HT1080 (cell line): ENCODE measurements at regions not wholly inside any gene's neighbourhood (a gene's known extent, or its start where the extent isn't known, plus 50 kb on each side); places are given as distances from the start of the nearest gene placed in this dataset.
"Not testable (repeated sequence)": the region's sequence is repeated elsewhere in the genome, so short reads cannot be mapped to it uniquely, and the experiment has no call there.

Experiments
- DNase-seq: peaks from one replicate; pipeline ENCODE4 v3.0.0-alpha.2; 2015; ENCODE audit warnings: low read depth

DNA sequence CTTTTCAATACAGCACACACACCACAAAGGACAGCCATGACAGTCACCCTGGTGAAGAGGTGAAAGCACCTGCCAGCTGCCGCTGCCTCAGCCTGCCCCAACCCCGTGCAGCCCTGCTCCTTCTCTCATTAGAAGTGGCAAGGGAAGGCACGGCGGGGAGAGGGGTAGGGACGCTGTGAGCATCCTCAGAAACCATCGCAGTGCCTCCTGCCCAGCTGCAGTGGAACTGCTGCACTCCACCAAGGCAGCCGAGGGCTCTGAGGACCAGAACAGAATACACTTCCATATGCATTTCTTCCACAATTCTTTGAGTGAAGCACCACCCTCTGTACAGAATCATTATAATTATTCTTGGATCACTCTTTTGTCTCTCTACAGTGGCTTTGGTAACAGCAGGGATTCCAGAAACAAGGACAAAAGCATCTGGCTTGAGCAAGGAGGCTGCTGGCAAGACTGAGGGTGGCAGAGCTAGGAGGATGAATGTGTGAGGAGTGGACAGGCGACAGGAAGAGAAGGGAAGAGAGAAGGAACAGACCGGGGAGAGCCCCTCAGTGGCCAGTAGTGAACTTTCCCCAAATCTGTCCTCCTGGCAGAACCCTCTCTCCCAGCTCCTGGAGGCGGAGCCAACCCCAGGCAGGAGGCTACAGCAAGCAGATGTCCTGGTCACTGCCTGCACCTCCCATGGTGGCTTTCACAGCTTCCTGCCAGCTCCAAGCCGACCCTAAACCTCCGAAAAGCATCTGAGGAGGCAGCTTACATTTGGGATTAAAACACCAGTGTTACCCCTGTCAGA is 73.2 kb downstream of the MTNR1A start:
- no peak for DNase-seq

DNA sequence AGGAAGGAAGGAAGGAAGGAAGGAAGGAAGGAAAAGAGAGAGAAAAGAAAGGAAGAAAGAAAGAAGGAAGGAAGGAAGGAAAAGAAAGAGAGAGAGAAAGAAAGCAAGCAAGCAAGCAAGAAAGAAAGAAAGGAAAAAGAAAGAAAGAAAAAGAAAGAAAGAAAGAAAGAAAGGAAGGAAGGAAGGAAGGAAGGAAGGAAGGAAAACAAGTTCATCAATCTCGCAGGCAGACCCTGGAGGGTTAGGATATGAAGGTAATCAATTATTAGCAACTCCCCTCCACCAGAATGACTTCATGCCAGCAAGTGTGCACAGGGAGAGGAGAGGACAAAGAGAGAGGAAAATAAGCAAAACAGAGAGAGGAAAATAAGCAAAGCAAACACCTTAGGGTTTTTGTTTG is 80.2 kb downstream of the MTNR1A start:
- no peak for DNase-seq

DNA sequence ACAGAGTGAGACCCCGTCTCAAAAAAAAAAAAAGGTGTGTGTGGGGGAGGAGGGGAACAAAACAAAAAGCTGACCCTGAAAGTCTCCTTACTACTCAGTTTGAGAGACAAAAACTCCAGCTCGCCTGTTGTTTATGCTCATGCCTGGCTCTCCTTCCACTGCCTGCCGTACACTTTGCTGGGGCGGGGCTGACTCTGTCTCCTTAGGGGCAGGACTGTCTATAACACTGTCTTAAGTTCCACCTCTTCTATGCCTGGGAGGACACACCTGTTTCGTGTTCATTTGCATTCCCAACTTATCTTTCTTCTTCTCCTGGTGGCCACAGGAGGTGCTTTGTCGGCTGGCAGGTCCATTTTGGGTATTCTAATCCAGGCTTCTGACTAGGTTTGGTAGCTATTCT is 81.4 kb downstream of the MTNR1A start:
- no peak for DNase-seq

DNA sequence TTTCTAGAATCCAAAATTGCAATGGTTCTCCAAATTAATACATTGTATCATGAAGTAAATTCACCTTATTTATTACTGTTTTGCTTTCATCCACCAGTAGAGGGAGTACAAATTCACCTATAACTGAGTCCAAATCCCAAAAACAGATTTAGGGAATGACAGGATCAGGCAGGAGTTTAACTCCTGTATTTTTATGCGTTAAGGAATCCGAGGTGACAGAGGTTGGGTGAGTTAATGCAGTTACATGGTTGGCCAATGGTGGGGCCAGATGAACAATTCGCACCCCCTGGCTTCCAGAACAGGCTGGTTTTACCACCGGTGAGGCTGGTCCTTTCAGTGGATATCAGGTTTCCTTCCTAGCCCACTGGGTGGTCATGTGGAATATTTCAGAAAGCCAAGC is 82.4 kb downstream of the MTNR1A start:
- peak; percentile 4 for DNase-seq

DNA sequence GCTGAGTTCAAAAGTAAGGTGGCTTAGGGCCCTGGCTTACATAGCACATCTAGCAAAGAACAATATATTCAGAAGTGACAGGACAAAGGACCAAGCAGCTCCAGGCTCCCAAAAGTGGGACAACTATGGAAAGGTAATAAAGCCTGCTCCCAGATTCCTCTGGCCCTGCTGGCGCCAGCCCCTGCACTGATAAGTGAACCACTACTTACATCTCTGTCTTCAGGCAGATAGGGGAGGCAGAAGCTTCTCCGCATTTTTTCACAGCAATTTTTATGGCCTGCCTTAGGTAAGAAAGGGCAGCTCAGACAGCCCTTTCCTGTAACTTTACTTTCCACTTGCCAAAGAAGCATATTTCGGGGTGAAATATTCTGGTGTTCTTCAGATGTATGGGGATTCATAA is 83.9 kb downstream of the MTNR1A start:
- no peak for DNase-seq

DNA sequence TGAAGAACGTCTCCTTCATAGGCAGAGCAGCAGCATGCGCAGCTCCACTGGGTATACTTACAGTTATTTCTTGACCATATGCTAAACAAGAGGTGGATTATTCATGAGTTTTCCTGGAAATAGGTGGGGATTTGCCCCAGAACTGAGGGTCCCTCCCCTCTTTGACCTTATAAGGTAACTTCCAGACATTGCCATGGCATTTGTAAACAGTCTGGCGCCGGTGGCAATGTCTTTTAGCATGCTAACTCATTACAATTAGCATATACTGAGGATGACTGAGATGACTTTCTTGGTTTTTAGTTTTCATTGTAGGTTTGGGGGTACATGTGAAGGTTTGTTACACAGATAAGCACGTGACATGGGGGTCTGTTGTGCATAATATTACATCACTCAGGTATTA is 97.3 kb downstream of the MTNR1A start:
- no peak for DNase-seq

DNA sequence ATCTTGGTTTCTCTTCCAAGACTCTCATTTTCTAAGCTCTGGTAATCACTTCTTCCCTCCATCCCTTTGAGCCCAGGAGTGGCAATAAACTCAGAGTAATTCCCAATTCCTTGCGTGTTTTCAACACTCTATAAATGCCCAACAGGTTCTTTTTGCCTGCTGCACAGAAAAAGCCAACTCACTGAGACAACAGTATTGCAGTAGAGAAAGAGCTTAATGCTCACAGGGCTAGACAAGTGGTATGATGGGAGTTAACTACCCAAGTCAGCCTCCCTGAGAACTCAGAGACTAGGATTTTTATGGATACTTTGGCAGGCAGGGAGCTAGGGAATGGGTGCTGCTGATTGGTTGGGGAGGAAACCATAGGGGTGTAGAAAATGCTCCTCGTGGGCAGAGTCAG is 103.4 kb downstream of the MTNR1A start:
- DNase-seq: no peak

DNA sequence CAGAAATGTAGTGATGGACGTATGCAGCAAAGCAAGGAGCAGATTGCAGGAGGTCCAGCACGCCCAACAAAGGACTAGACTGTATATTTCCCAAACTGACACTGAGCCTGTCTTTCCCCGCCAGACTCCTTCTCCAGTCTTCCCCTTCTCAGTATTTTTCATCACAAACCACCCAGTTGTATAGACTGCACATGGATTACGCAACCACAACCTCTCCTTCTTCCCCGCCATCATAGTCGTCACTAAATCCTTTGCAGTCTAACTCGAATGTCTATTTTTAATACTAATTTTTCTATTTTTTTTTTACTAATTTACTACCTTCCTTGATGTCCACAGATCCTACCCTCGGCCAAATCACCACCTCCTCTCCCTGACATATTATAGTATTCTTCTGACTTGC is 105.4 kb downstream of the MTNR1A start:
- no peak for DNase-seq

DNA sequence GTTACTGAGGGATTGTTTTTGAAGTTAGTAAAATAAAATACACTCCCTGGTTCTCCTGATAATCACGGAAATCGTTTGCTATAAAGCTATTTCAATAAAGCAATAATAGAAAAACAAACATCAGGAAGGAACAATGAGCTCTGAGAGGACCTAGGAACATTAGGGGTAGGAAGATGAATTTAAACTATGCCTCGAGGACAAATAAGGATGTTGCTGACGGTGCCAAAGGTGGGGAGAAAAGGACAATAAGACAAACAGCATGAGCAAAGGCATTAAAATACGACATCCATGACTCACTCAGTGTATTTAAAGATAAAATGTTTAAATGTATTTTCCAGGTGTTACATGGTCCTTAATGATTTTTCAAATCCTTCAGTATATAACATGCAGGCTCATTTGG is 110.3 kb downstream of the MTNR1A start:
- DNase-seq: no peak

DNA sequence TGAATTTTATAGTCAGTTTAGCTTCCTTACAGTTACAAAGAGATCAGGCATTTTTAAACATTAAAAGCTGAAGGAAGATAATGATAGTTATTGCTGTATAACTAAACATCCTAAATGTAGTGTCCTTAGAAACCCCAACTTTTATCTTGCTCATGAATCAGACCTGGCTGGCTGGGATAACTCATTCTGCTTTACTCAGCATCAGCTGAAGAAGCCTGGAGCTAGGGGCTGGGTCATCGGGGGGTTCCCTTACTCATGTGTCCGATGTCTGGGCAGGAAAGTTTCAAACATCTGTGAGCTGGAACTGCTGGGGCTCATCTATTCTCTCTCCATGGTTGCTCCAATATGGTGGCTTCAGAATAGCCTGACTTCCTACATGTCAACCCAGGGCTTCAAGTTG is 113.9 kb downstream of the MTNR1A start:
- no peak for DNase-seq

DNA sequence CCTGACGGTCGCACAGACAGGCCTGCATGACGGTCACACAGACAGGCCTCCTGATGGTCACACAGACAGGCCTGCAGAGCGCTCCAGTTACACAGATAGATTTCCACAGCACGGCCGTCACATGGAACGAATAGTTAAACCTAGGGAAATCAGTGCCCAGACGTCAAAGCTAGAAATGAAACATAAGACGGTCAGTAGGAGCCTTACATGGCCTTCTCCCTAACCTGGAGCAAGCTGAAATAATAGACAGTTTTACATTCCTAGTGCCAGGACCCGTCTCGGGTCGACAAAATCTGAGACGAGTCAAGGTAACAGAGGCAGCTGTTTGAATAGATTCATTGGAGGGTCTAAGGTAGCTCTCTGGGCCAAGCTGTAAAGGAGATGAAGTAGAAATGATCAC is 126.9 kb downstream of the MTNR1A start:
- DNase-seq: no peak

DNA sequence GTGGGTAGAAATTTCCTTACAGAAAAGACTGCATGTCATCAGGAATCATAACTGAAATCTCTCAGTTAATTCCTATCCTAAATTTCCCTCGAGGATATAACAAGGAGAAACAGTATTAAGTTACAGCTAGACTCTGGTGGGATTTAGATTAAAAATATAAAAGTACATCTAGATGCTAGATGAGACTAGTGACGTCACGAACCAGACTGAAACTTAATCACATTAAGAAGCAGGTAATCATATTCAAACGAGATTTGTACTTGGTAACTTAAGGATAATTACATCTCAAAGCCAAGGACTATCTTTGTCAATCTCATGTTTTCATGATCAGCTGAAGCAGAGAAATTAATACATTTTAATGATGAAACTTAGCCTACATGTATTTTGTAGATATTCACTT is 130.6 kb downstream of the MTNR1A start:
- no peak for DNase-seq

DNA sequence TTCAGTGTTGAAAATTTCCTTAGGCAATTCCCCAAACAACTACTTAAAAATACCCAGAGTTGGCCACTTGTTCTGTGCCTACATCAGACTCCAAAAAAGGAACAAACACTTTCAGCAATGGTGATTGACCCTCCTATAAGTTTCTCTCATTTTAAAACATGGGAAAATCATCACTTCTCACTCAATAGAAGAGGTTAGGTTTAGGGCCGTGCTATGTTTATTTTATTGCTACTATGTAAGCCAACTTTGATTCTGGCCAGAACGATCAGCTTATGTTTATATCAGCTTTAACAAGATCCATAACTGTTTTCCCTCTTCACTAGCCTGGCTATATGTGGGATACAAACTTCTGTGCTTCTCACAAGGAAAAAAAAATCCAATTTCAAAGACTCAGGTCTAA is 133.1 kb downstream of the MTNR1A start:
- no peak for DNase-seq

DNA sequence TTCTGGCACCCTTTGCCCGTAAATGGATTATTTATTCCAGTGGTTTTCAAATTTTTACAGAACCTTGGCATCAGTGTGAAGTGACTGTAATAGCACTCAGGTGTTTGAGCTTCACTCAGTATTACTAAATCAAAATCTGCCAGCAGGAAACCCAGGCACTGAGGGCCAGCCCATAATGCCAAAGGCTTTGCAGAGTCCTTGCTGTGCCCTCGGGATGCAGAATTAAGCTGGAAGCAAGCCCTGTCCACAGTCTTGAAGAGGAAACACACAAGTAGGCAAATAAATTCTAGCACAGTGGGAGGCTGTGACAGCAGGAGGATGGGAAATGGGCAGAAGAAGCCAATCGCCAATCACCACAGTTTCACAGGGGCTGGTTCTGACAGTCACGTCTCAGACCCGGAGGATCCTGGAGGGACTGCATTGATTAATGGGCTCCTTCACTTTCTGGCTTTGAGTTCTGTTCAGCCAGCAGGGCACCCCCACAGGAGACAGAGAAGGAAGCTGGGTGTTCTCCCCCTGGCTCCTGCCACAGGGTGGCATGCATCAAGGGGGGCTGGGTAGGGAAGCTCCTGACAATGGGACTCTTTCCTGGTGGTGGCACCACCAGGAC is 138.8 kb downstream of the MTNR1A start:
- DNase-seq: no peak

DNA sequence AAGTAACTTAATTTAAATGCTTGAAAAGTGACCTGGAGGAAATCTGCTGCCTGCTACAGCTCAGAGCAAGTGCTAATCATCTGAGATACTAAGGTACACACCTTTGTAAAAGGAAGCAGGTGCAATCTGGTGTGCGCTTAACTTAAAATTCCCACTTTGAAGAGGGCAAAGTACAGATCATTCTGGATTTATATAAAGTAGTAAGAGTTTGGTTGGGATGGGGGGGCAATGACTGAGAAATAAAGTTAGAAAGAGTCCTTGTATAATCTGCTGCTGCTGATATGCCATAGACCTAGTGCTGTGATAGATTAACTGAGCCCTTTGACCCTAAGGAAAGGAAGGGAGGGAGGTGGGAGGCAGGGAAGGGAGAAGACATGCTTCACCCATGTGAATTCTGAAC is 141.0 kb downstream of the MTNR1A start:
- DNase-seq: no peak

DNA sequence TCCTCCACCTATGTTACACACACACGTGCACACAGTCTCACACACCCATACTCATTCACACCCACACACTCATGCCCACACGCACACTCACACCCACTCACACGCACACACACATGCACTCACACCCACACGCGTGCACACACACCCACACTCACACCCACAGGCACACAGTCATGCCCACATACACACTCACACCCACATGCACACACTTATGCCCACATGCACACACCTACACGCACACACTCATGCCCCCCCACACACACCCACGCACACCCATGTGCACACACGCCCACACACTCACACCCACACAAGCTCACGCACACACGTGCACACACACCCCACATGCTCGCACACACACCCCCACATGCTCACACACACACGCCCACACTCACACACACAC is 140.0 kb downstream of the F11 start:
- DNase-seq: no peak

DNA sequence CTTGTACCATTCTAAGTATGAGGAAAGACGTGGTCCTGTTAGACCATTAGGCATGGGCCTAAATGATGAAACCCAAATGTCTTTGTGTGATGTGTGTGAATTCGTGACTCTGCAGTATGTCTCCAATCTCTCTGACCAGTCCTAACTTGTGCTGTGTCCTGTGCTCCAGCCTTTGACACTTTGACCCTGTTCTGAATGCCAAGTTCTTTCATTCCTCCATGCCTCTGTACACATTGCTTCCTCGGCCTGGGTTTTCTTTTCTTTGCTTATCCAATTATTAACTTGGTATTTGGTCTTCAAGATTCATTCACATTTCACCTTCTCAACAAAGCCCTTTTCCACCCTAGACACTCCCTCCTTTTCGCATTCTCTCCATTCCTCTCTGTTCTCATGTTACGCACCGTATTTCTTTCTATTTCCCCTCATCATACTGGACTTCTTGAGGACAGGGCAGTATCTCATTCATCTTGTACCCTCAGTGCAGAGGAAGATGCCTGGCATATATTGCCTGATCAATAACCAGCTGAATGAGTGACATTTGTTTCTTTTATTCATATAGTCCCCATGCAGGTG is 138.7 kb downstream of the F11 start:
- DNase-seq: no peak

DNA sequence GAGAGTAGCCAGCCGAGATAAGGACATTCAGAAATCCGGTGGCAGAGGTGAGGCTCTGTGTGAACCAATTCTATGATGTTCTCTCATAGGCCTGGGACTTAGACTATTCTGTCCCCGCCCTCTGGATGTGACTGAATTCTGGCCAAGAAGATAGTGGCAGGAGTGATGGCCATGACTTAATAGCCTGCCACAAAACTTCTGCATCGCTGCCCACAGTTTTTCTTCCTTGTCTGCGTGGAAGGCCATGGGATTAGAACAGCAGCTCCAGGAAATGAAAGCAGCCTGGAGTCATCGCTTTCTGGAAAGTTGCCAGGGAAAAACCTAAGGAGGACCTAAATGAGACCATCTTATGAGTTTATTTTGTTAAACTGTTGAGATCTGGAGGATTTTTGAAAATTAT is 134.7 kb downstream of the F11 start:
- peak; percentile 31 for DNase-seq

DNA sequence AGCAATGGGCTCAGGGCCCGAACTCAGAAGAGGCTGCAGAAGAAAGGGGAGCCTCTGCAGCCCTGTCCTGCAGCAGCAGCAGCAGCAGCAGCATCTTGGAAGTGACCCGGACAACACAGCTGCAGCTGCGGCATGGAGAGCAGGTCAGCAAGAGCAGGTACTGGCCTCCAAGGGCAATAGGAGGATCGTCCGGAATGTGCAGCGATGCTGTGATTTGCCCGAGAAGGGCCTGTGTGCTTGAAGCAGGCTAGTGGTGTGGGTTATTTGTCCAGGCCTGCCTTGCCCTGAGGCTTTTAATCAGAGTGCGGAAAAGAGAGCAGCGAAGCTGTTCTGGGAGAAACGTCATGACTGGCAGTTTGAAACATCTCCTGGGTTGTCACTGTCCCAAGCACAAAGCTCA is 126.0 kb downstream of the F11 start:
- DNase-seq: no peak

DNA sequence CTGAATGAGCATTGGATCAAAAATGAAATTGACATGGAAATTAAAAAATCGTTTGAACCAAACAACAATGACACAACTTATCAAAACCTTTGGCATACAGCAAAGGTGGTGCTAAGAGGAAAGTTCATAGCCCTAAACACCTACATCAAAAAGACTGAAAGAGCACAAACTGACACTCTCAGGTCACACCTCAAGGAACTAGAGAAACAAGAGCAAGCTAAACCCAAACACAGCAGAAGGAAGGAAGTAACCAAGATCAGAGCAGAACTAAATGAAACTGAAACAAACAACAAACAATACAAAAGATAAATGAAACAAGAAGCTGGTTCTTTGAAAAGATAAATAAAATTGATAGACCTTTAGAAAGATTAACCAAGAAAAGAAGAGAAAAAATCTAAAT is 118.3 kb downstream of the F11 start:
- not testable (repeated sequence) for DNase-seq

DNA sequence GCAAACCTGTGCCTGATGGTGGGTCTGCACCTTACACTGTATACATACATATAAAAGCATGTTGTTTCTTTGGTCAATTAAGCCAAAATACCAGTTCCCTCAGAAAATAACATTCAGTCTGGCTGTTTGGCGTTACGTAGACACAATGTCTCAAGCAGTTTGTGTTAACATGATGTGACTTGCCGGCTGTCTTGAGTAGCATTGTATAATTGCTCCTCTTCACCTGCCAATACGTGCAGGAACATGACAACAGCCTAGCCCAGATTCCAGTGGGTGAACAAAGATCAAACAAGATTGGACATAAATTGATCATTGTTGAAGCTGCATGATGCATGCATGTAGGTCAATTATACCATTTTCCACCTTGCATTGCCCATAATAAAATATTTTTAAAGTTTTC is 102.3 kb downstream of the F11 start:
- no peak for DNase-seq

DNA sequence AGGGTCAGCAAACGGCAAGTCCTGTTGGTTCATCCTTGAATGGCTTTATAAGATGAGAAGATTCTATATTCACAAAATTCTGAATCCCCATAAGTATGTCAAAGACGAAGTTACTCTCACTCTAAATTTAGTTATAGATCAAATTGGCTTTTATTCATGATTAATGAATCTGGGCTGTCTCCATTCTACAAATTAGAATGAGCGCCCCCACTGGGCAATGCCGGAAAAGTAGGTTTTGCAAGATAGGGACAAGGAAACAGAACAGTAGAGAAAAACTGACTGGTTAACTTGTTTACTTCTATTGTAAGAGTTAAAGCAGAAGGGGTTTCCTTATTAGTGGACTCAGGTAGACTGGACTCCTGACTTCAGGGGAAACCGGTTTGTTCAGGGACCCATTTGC is 100.3 kb downstream of the F11 start:
- DNase-seq: no peak

DNA sequence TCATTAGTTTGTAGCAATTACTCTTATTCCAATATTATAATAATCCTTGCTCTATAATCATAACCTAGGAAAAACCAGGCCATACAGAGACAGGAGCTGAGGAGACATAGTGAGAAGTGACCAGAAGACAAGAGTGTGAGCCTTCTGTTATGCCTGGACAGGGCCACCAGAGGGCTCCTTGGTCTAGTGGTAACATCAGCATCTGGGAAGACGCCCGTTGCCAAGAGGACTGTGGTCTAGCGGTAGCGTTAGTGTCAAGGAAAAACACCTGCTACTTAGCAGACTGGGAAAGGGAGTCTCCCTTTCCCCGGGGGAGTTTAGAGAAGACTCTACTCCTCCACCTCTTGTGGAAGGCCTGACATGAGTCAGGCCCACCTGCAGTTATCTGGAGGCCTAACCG is 97.0 kb downstream of the F11 start:
- DNase-seq: peak; percentile 36
